IMR-90 (cell line): ENCODE measurements at regions not wholly inside any gene's neighbourhood (a gene's known extent, or its start where the extent isn't known, plus 50 kb on each side); places are given as distances from the start of the nearest gene placed in this dataset.
A peak's percentile ranks its signal among the peaks of the same experiment; 100 is the strongest.

Source experiments
- ATAC-seq: fragments of 200-7000 bp; cut with Tn5 transposase; 2 replicates; pipeline ENCODE4 v1.9.1; 2020; ENCODE audit warnings: low read depth, mild to moderate bottlenecking, moderate library complexity
- BruUV-seq: library from RNA; stranded (reverse); fragments of 400-500 nt; replicated peaks from 2 replicates; lab custom pipeline; 2021; lab: Mats Ljungman, UMichigan
- CTCF ChIA-PET: fragments of 300-600 bp; formaldehyde crosslinking; extraction: SDS; loops from one replicate; lab custom pipeline; 2021; ENCODE audit warnings: antibody characterized with exemption; lab: Yijun Ruan, JAX
- POLR2A ChIA-PET: fragments of 300-600 bp; sonication (Branson Sonifier 250); formaldehyde crosslinking; loops from one replicate; lab custom pipeline; 2022; ENCODE audit warnings: antibody characterized with exemption; ENCODE audit not compliant: unreplicated experiment; lab: Charles Lee
- DNase-seq: peaks from one replicate; pipeline ENCODE4 v3.0.0; 2013
- H2AFZ ChIP-seq: replicated peaks from 2 replicates; pipeline ENCODE3; 2013; ENCODE audit warnings: low read length, mild to moderate bottlenecking; ENCODE audit not compliant: poor library complexity
- H2AK5ac ChIP-seq: 2 replicates; pipeline ENCODE4 v1.6.1; 2013; ENCODE audit warnings: low read depth, low read length, inconsistent platforms
- H2AK9ac ChIP-seq: replicated peaks from 2 replicates; pipeline ENCODE3; 2013; ENCODE audit warnings: mild to moderate bottlenecking, low read depth, low read length, moderate library complexity; ENCODE audit not compliant: poor library complexity
- H2BK120ac ChIP-seq: 2 replicates; pipeline ENCODE4 v1.6.1; 2013; ENCODE audit warnings: low read depth, low read length, inconsistent platforms
- H2BK15ac ChIP-seq: 3 replicates; pipeline ENCODE4 v1.6.1; 2013; ENCODE audit warnings: low read depth, low read length, inconsistent platforms
- H2BK20ac ChIP-seq: 2 replicates; pipeline ENCODE4 v1.6.1; 2013; ENCODE audit warnings: low read depth, mild to moderate bottlenecking, inconsistent platforms, low read length, moderate library complexity
- H2BK5ac ChIP-seq: 2 replicates; pipeline ENCODE4 v1.6.1; 2013; ENCODE audit warnings: mild to moderate bottlenecking, low read depth, low read length, inconsistent platforms; ENCODE audit not compliant: poor library complexity, severe bottlenecking
- H3K14ac ChIP-seq: replicated peaks from 2 replicates; pipeline ENCODE4 v1.6.1; 2013; ENCODE audit warnings: low read depth, low read length, inconsistent platforms
- H3K18ac ChIP-seq: 2 replicates; pipeline ENCODE4 v1.6.1; 2013; ENCODE audit warnings: low read depth, low read length, control low read depth
- H3K23ac ChIP-seq: 2 replicates; pipeline ENCODE4 v1.6.1; 2013; ENCODE audit warnings: low read depth, low read length, inconsistent platforms
- H3K27ac ChIP-seq: 2 replicates; pipeline ENCODE4 v1.5.1; 2013; ENCODE audit warnings: mild to moderate bottlenecking, control low read depth, low read length; ENCODE audit not compliant: insufficient read depth
- H3K27me3 ChIP-seq: 2 replicates; pipeline ENCODE4 v1.6.1; 2013; ENCODE audit warnings: low read length; ENCODE audit not compliant: control insufficient read depth, insufficient read depth
- H3K36me3 ChIP-seq: 2 replicates; pipeline ENCODE4 v1.6.1; 2013; ENCODE audit warnings: low read length, mixed read lengths; ENCODE audit not compliant: control insufficient read depth, insufficient read depth
- H3K4ac ChIP-seq: 2 replicates; pipeline ENCODE4 v1.6.1; 2013; ENCODE audit warnings: low read depth, low read length, inconsistent platforms
- H3K4me1 ChIP-seq: 2 replicates; pipeline ENCODE4 v1.6.1; 2013; ENCODE audit warnings: low read length, mixed read lengths; ENCODE audit not compliant: control insufficient read depth, insufficient read depth
- H3K4me2 ChIP-seq: 2 replicates; pipeline ENCODE4 v1.6.1; 2013; ENCODE audit warnings: low read depth, mild to moderate bottlenecking, control low read depth, low read length, moderate library complexity
- H3K4me3 ChIP-seq: 2 replicates; pipeline ENCODE4 v1.5.1; 2013; ENCODE audit warnings: low read depth, mild to moderate bottlenecking, control low read depth, low read length, moderate library complexity; ENCODE audit not compliant: insufficient read depth
- H3K56ac ChIP-seq: 2 replicates; pipeline ENCODE4 v1.6.1; 2013; ENCODE audit warnings: low read length, inconsistent platforms; ENCODE audit not compliant: insufficient read depth; ENCODE audit errors: extremely low read depth
- H3K79me1 ChIP-seq, 2 experiments: 2 replicates each; pipeline ENCODE4 v1.6.1; 2013; ENCODE audit warnings: low read length in 2 of 2, inconsistent platforms in 1 of 2, low read depth in 1 of 2
- H3K9ac ChIP-seq: 2 replicates; pipeline ENCODE4 v1.6.1; 2013; ENCODE audit warnings: low read depth, low read length, control low read depth
- H3K9me1 ChIP-seq: 2 replicates; pipeline ENCODE4 v1.6.1; 2013; ENCODE audit warnings: low read length, inconsistent platforms; ENCODE audit not compliant: insufficient read depth
- H3K9me3 ChIP-seq: 2 replicates; pipeline ENCODE4 v1.6.1; 2013; ENCODE audit warnings: low read length; ENCODE audit not compliant: control insufficient read depth, insufficient read depth
- H4K20me1 ChIP-seq: 2 replicates; pipeline ENCODE4 v1.6.1; 2013; ENCODE audit warnings: low read length, inconsistent platforms; ENCODE audit not compliant: insufficient read depth
- H4K5ac ChIP-seq: 2 replicates; pipeline ENCODE4 v1.6.1; 2013; ENCODE audit warnings: mild to moderate bottlenecking, low read depth, low read length, control low read depth
- H4K8ac ChIP-seq, 2 experiments: 2 replicates each; pipeline ENCODE4 v1.6.1; 2013; ENCODE audit warnings: low read depth in 2 of 2, low read length in 2 of 2, control low read depth in 1 of 2, inconsistent platforms in 1 of 2
- H4K91ac ChIP-seq: 2 replicates; pipeline ENCODE4 v1.6.1; 2013; ENCODE audit warnings: low read depth, low read length, inconsistent platforms; ENCODE audit not compliant: insufficient read depth
- BHLHE40 ChIP-seq: fragments of 150-350 bp; IDR thresholded peaks from 2 replicates; pipeline ENCODE4 v1.6.1; 2016; ENCODE audit warnings: mild to moderate bottlenecking, low read depth, low read length
- CEBPB ChIP-seq: IDR thresholded peaks from 2 replicates; pipeline ENCODE4 v1.6.1; 2012; ENCODE audit warnings: low read depth, low read length, improper control_type of control experiment
- FOS ChIP-seq: fragments of 150-350 bp; IDR thresholded peaks from 2 replicates; pipeline ENCODE4 v1.6.1; 2016; ENCODE audit warnings: low read depth, low read length
- MAFK ChIP-seq: IDR thresholded peaks from 2 replicates; pipeline ENCODE4 v1.6.1; 2012; ENCODE audit warnings: low read depth, low read length, improper control_type of control experiment
- NFE2L2 ChIP-seq: fragments of 150-350 bp; IDR thresholded peaks from 2 replicates; pipeline ENCODE4 v1.6.1; 2016; ENCODE audit warnings: low read depth, mild to moderate bottlenecking, low read length
- USF2 ChIP-seq: fragments of 150-350 bp; IDR thresholded peaks from 2 replicates; pipeline ENCODE4 v1.6.1; 2017; ENCODE audit warnings: mild to moderate bottlenecking, antibody characterized with exemption, low read length, low read depth
- WGBS, 2 experiments: methylation state at CpG; one replicate each; pipeline versions ENCODE4 v1.1.5 to v1.1.7; 2013; ENCODE audit warnings: missing lambda C conversion rate in 2 of 2; ENCODE audit not compliant: insufficient read length in 1 of 2; ENCODE audit errors: extremely low coverage in 2 of 2; 5-methylcytosine and 5-hydroxymethylcytosine counted together
- dilution Hi-C: fragments of 300-500 bp; cut with HindIII; formaldehyde crosslinking; loops from one replicate; pipeline ENCODE4 v1.14.3; 2018; ENCODE audit warnings: low sequenced_read_pairs; ENCODE audit not compliant: unreplicated experiment
- in situ Hi-C: fragments of 300-500 bp; cut with MboI; formaldehyde crosslinking; loops from 3 replicates; pipeline ENCODE4 v1.14.3; 2019; ENCODE audit warnings: low sequenced_read_pairs, inconsistent platforms, mixed read lengths
- intact Hi-C: fragments of 100-400 bp; cut with micrococcal nuclease; formaldehyde crosslinking; loops from 2 replicates; pipeline ENCODE4 v1.10.0; 2022

GRCh38 chr13:87287721-87288120, 383.4 kb upstream of the SLITRK5 start:
- Histone ChIP-seq H2BK20ac (no peak overlapping the region), H4K5ac (no peak overlapping the region), H3K9me3 (no peaks in the 10 kb centered on the region), H3K4me2 (no peak overlapping the region), H2BK5ac (no peak overlapping the region), H3K14ac (no peak overlapping the region), H3K23ac (no peak overlapping the region), H3K4ac (no peak overlapping the region), H4K8ac (no peak overlapping the region), H3K27me3 (no peaks in the 10 kb centered on the region), H2AFZ (no peak overlapping the region), H2BK120ac (no peak overlapping the region), H2AK5ac (no peak overlapping the region), H3K79me1 (no peaks in the 10 kb centered on the region), H3K4me1 (no peaks in the 10 kb centered on the region), H2BK15ac (no peak overlapping the region), H4K91ac (no peak overlapping the region), H2AK9ac (no peak overlapping the region), H3K36me3 (no peaks in the 10 kb centered on the region), H3K27ac (no peak overlapping the region), H3K18ac (no peak overlapping the region), H3K9me1 (no peaks in the 10 kb centered on the region), H4K20me1 (no peaks in the 10 kb centered on the region), H3K9ac (no peak overlapping the region), H3K4me3 (no peak overlapping the region), H3K56ac (no peak overlapping the region)
- DNase-seq = no peak
- POLR2A ChIA-PET = no interaction called here
- intact Hi-C loops (no loop called here), dilution Hi-C loops (no loop called here), in situ Hi-C loops (no loop called here)
- CTCF ChIA-PET = no interaction called here
- BruUV-seq = no TSS peak
- no peak for ATAC-seq
- 0 out of 2 replicates have a peak, but pooled peaks have one; percentile 1 for TF ChIP-seq MAFK
- TF ChIP-seq USF2 = no peak
- no peak for TF ChIP-seq FOS
- TF ChIP-seq NFE2L2 = peak; percentile 68; the same call in 1 of the 2 replicates
- TF ChIP-seq CEBPB = no peak
- TF ChIP-seq BHLHE40 = no peak
- WGBS, 2 experiments = no CpG with 5 or more reads among the region's 3 CpGs
